DND-41 (cell line): ENCODE measurements at regions not wholly inside any gene's neighbourhood (a gene's known extent, or its start where the extent isn't known, plus 50 kb on each side); places are given as distances from the start of the nearest gene placed in this dataset.

Experiments
- ATAC-seq: fragments of 200-7000 bp; cut with Tn5 transposase; 3 replicates; pipeline ENCODE4 v1.9.1; 2021; ENCODE audit warnings: low read depth; ENCODE audit not compliant: insufficient read depth
- DNase-seq: peaks from one replicate; pipeline ENCODE4 v3.0.0-alpha.2; 2020
- H2AFZ ChIP-seq: 2 replicates; pipeline ENCODE4 v1.6.0; 2012; ENCODE audit warnings: low read depth, low read length
- H3K27ac ChIP-seq: 2 replicates; pipeline ENCODE4 v1.5.1; 2012; ENCODE audit warnings: low read length, inconsistent platforms
- H3K27me3 ChIP-seq: fragments of 200-600 bp; sonication (generic); 2 replicates; pipeline ENCODE4 v1.6.0; 2012; ENCODE audit warnings: low read length, mild to moderate bottlenecking, inconsistent platforms; ENCODE audit not compliant: insufficient read depth, poor library complexity
- H3K36me3 ChIP-seq: 2 replicates; pipeline ENCODE4 v1.5.1; 2012; ENCODE audit warnings: low read length, inconsistent platforms; ENCODE audit not compliant: insufficient read depth
- H3K4me1 ChIP-seq: 2 replicates; pipeline ENCODE4 v1.5.1; 2012; ENCODE audit warnings: mild to moderate bottlenecking, low read length; ENCODE audit not compliant: insufficient read depth
- H3K4me2 ChIP-seq: 2 replicates; pipeline ENCODE4 v1.6.0; 2012; ENCODE audit warnings: mild to moderate bottlenecking, moderate library complexity, low read length, inconsistent platforms; ENCODE audit not compliant: insufficient read depth
- H3K4me3 ChIP-seq, 2 experiments: fragments of 200-600 bp in 1 of 2; shearing (Covaris generic) in 1 of 2; 2 replicates each; pipeline ENCODE4 v1.5.1; 2012 to 2016; ENCODE audit warnings: inconsistent platforms in 2 of 2, low read length in 2 of 2, mild to moderate bottlenecking in 2 of 2, low read depth in 1 of 2, moderate library complexity in 1 of 2
- H3K79me2 ChIP-seq: 2 replicates; pipeline ENCODE4 v1.6.0; 2012; ENCODE audit warnings: low read length, inconsistent platforms; ENCODE audit not compliant: insufficient read depth
- H3K9ac ChIP-seq: 2 replicates; pipeline ENCODE4 v1.6.0; 2012; ENCODE audit warnings: low read depth, mild to moderate bottlenecking, inconsistent platforms, low read length, moderate library complexity
- H3K9me3 ChIP-seq: 2 replicates; pipeline ENCODE4 v1.5.1; 2012; ENCODE audit warnings: low read length, moderate library complexity, mild to moderate bottlenecking, inconsistent platforms; ENCODE audit not compliant: insufficient read depth, severe bottlenecking
- H4K20me1 ChIP-seq: 2 replicates; pipeline ENCODE4 v1.6.0; 2012; ENCODE audit warnings: low read length; ENCODE audit not compliant: insufficient read depth
- CTCF ChIP-seq: IDR thresholded peaks from 2 replicates; pipeline ENCODE4 v1.5.1; 2012; ENCODE audit warnings: borderline replicate concordance, low read length, moderate library complexity, mild to moderate bottlenecking; ENCODE audit not compliant: poor library complexity, severe bottlenecking; ENCODE audit errors: extremely low read depth
- EZH2 ChIP-seq: IDR thresholded peaks from 3 replicates; pipeline ENCODE4 v1.6.1; 2012; ENCODE audit warnings: borderline replicate concordance, low read depth, mild to moderate bottlenecking, moderate library complexity, low read length, inconsistent platforms; ENCODE audit not compliant: severe bottlenecking

DNA sequence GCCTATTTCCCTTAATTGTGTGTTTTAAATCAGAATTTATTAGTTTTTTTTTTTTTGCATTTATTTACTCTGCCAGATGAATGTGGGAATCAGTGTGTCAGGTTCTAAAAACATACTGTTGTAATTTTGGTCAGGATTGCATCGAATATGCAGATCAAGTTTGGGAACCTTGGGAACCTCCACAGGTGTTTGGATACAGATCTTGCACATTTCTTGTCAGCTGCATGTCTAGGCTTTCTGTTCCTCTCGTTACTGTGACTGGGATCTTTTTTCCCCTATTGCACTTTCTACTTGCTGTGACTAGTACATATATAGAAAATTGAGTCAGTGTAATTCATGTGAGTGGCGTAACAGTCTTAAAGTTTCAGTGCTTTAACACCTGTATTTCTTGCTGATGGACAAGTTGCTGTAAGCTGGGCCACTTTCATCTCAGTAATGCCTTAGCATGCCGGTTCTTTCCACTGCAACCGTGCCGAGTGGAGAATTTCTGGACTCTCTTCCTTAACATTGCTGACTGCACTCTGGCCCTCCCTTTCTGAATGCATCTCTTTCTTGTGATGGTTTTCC lies 112.5 kb downstream of the TENT4A start:
- TF ChIP-seq CTCF (no peak), EZH2 (no peak)
- Histone ChIP-seq H2AFZ (no peak overlapping the region), H3K9ac (no peak overlapping the region), H3K27me3 (no peaks in the 10 kb centered on the region), H3K9me3 (peaks cover 8% of the 10 kb centered on the region), H3K4me1 (0 out of 2 replicates have a peak, but pooled peaks cover 8% of the 10 kb centered on the region), H4K20me1 (no peaks in the 10 kb centered on the region; the same call in 1 of the 2 replicates), H3K79me2 (no peaks in the 10 kb centered on the region), H3K27ac (no peak overlapping the region), H3K4me2 (no peak overlapping the region), H3K4me3 (no peak overlapping the region), H3K36me3 (no peaks in the 10 kb centered on the region)
- DNase-seq: no peak
- no peak for ATAC-seq

DNA sequence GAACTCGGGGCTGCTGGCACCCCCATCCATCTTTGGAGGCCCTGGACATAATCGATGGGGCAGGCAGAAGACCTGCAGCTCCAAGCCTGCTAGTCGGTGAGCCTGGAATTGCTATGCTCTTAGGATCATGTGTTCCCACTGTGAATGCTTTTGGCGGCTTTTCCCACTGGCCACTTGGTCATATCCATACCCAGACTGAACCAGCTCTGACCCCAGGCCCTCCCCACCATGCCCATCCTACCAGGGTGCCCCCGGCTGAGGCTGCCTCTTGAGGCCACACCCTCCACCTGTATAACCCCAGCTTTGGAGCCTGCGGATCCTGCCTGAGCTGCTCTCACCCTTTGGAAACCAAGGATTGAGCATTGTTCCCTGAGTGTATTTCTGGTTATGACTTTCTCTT lies 113.5 kb downstream of the TENT4A start:
- no peak overlapping the region for H2AFZ ChIP-seq
- no peaks in the 10 kb centered on the region for H3K27me3 ChIP-seq
- TF ChIP-seq CTCF (no peak), EZH2 (no peak)
- H3K4me1 ChIP-seq: 0 out of 2 replicates have a peak, but pooled peaks cover 8% of the 10 kb centered on the region
- no peak overlapping the region for H3K9ac ChIP-seq
- peaks cover 8% of the 10 kb centered on the region for H3K9me3 ChIP-seq
- H3K4me3 ChIP-seq: no peak overlapping the region
- no peaks in the 10 kb centered on the region for H3K79me2 ChIP-seq
- ATAC-seq (no peak), DNase-seq (no peak)
- H3K4me2 ChIP-seq: no peak overlapping the region
- H3K27ac ChIP-seq: no peak overlapping the region
- no peaks in the 10 kb centered on the region; the same call in 1 of the 2 replicates for H4K20me1 ChIP-seq
- no peaks in the 10 kb centered on the region for H3K36me3 ChIP-seq

GRCh38 chr5:6827526-6828219 lies 114.4 kb downstream of the TENT4A start:
- Histone ChIP-seq H3K4me1 (0 out of 2 replicates have a peak, but pooled peaks cover 8% of the 10 kb centered on the region), H3K27ac (no peak overlapping the region), H3K36me3 (no peaks in the 10 kb centered on the region), H3K9ac (no peak overlapping the region), H2AFZ (peak overlapping the region; percentile 14; the same call in 1 of the 2 replicates), H3K27me3 (no peaks in the 10 kb centered on the region), H4K20me1 (no peaks in the 10 kb centered on the region; the same call in 1 of the 2 replicates), H3K9me3 (peaks cover 8% of the 10 kb centered on the region), H3K4me3 (0 out of 4 replicates have a peak overlapping the region, but pooled peaks of 1 of the 2 experiments have one; percentile 8), H3K79me2 (no peaks in the 10 kb centered on the region), H3K4me2 (peak overlapping the region; percentile 47; the same call in 1 of the 2 replicates)
- ATAC-seq (peak; percentile 72), DNase-seq (peak; percentile 13)
- no peak for TF ChIP-seq CTCF
- no peak for TF ChIP-seq EZH2
